ENCODE measurements at regions not wholly inside any gene's neighbourhood (a gene's known extent, or its start where the extent isn't known, plus 50 kb on each side); places are given as distances from the start of the nearest gene placed in this dataset.

- no peak for TF ChIP-seq CTCF (IDR thresholded peaks at IDR 0.05)
- Histone ChIP-seq H3K27me3 (ENCODE audit: control insufficient read depth in 2 of 2, insufficient read depth in 2 of 2, low read length in 2 of 2) (peaks cover 0 to 13% of the 10 kb centered on the region in 2 donors), H3K9me3 (replicated peaks in 1 of 2; ENCODE audit: control insufficient read depth in 1 of 2, insufficient read depth in 1 of 2, low read length in 2 of 2) (no peaks in the 10 kb centered on the region), H3K36me3 (replicated peaks in 1 of 2; ENCODE audit: control insufficient read depth in 1 of 2, insufficient read depth in 2 of 2, low read length in 2 of 2) (no peaks in the 10 kb centered on the region), H4K20me1 (ENCODE audit: insufficient read depth, low read length) (no peaks in the 10 kb centered on the region), H3K9ac (ENCODE audit: insufficient read depth, low read length, poor library complexity, severe bottlenecking) (no peak overlapping the region), H2AFZ (ENCODE audit: insufficient read depth, low read depth, low read length, poor library complexity, severe bottlenecking) (no peak overlapping the region), H3K4me1 (ENCODE audit: control insufficient read depth in 1 of 2, insufficient read depth in 2 of 2, low read length in 2 of 2) (peaks cover 1 to 7% of the 10 kb centered on the region in 2 donors), H3K4me2 (replicated peaks; ENCODE audit: extremely low read depth, low read length, poor library complexity, severe bottlenecking) (no peak overlapping the region), H3K4me3 (replicated peaks in 1 of 3; ENCODE audit: low read depth in 2 of 3, low read length in 3 of 3) (no peak overlapping the region), H3K27ac (ENCODE audit: low read depth in 1 of 2, low read length in 2 of 2) (no peak overlapping the region), H3K79me2 (ENCODE audit: insufficient read depth, low read length) (no peaks in the 10 kb centered on the region)
- no peak for DNase-seq
- WGBS (ENCODE audit: insufficient coverage), result 96% methylated on average over 9 of the region's 9 CpGs
- H3K27ac Mint-ChIP-seq, result no peak overlapping the region
- peaks cover 0 to 4% (median under 1%) of the 10 kb centered on the region in 7 donors for H3K9me3 Mint-ChIP-seq
- H3K4me1 Mint-ChIP-seq, result peaks cover 5% of the 10 kb centered on the region
- H3K27me3 Mint-ChIP-seq (ENCODE audit: low read depth in 3 of 3), result peaks cover 14 to 17% (median 16%) of the 10 kb centered on the region in 3 donors
- no peaks in the 10 kb centered on the region for H3K36me3 Mint-ChIP-seq
- intact Hi-C loops (cut with micrococcal nuclease), result no loop called here
- H3K4me3 Mint-ChIP-seq, result no peak overlapping the region
Measured at GRCh38 chr10:42928064-42928463, 145.5 kb downstream of the BMS1 start.

- Histone ChIP-seq H3K4me1 (ENCODE audit: control insufficient read depth in 1 of 2, insufficient read depth in 2 of 2, low read length in 2 of 2) (peaks cover 12 to 19% of the 10 kb centered on the region in 2 donors), H3K27ac (ENCODE audit: low read depth in 1 of 2, low read length in 2 of 2) (no peak overlapping the region), H3K4me3 (replicated peaks in 1 of 3; ENCODE audit: low read depth in 2 of 3, low read length in 3 of 3) (no peak overlapping the region), H2AFZ (ENCODE audit: insufficient read depth, low read depth, low read length, poor library complexity, severe bottlenecking) (no peak overlapping the region), H3K36me3 (replicated peaks in 1 of 2; ENCODE audit: control insufficient read depth in 1 of 2, insufficient read depth in 2 of 2, low read length in 2 of 2) (no peaks in the 10 kb centered on the region), H4K20me1 (ENCODE audit: insufficient read depth, low read length) (no peaks in the 10 kb centered on the region), H3K9ac (ENCODE audit: insufficient read depth, low read length, poor library complexity, severe bottlenecking) (no peak overlapping the region), H3K27me3 (ENCODE audit: control insufficient read depth in 2 of 2, insufficient read depth in 2 of 2, low read length in 2 of 2) (peaks cover 0 to 25% of the 10 kb centered on the region in 2 donors), H3K4me2 (replicated peaks; ENCODE audit: extremely low read depth, low read length, poor library complexity, severe bottlenecking) (no peak overlapping the region), H3K9me3 (replicated peaks in 1 of 2; ENCODE audit: control insufficient read depth in 1 of 2, insufficient read depth in 1 of 2, low read length in 2 of 2) (peaks cover 0 to 3% of the 10 kb centered on the region in 2 donors), H3K79me2 (ENCODE audit: insufficient read depth, low read length) (no peaks in the 10 kb centered on the region)
- peaks cover 26 to 28% (median 28%) of the 10 kb centered on the region in 3 donors for H3K27me3 Mint-ChIP-seq (ENCODE audit: low read depth in 3 of 3)
- TF ChIP-seq CTCF (IDR thresholded peaks at IDR 0.05), result no peak
- intact Hi-C loops (cut with micrococcal nuclease), result no loop called here
- peaks cover 15% of the 10 kb centered on the region for H3K4me1 Mint-ChIP-seq
- H3K9me3 Mint-ChIP-seq, result peaks cover 0 to 6% (median 2%) of the 10 kb centered on the region in 7 donors
- H3K4me3 Mint-ChIP-seq, result no peak overlapping the region
- H3K27ac Mint-ChIP-seq, result no peak overlapping the region
- no peak for DNase-seq
- H3K36me3 Mint-ChIP-seq, result peaks cover 0 to 2% of the 10 kb centered on the region in 2 donors
- WGBS (ENCODE audit: insufficient coverage), result 100% methylated on average over 1 of the region's 4 CpGs
Measured at GRCh38 chr10:42929236-42929635, 146.6 kb downstream of the BMS1 start.
